H9 (cell line): ENCODE measurements at regions not wholly inside any gene's neighbourhood (a gene's known extent, or its start where the extent isn't known, plus 50 kb on each side); places are given as distances from the start of the nearest gene placed in this dataset.
"Not testable (repeated sequence)": the region's sequence is repeated elsewhere in the genome, so short reads cannot be mapped to it uniquely, and the experiment has no call there.

Experiments used
- DNase-seq: peaks from one replicate; pipeline ENCODE4 v3.0.0-alpha.2; 2017
- H2AFZ ChIP-seq: one replicate; pipeline ENCODE4 v1.6.1; 2013; ENCODE audit warnings: mild to moderate bottlenecking, low read length, control low read depth, moderate library complexity
- H2AK5ac ChIP-seq: 2 replicates; pipeline ENCODE4 v1.6.1; 2013; ENCODE audit warnings: low read length, control low read depth, mixed read lengths; ENCODE audit not compliant: insufficient read length
- H2BK120ac ChIP-seq: one replicate; pipeline ENCODE4 v1.6.1; 2013; ENCODE audit warnings: low read depth, mild to moderate bottlenecking, low read length, control low read depth, inconsistent platforms; ENCODE audit not compliant: poor library complexity, severe bottlenecking
- H2BK12ac ChIP-seq: 2 replicates; pipeline ENCODE4 v1.6.1; 2013; ENCODE audit warnings: low read length, control low read depth, mixed read lengths, low read depth; ENCODE audit not compliant: insufficient read length
- H2BK15ac ChIP-seq: 2 replicates; pipeline ENCODE4 v1.6.1; 2013; ENCODE audit warnings: low read depth, low read length, control low read depth
- H2BK20ac ChIP-seq: one replicate; pipeline ENCODE4 v1.6.1; 2013; ENCODE audit warnings: low read depth, mild to moderate bottlenecking, low read length, control low read depth, inconsistent platforms; ENCODE audit not compliant: poor library complexity, severe bottlenecking
- H2BK5ac ChIP-seq: 2 replicates; pipeline ENCODE4 v1.6.1; 2013; ENCODE audit warnings: low read length, control low read depth, mixed read lengths; ENCODE audit not compliant: insufficient read length
- H3K14ac ChIP-seq: 2 replicates; pipeline ENCODE4 v1.6.1; 2013; ENCODE audit warnings: low read length, control low read depth; ENCODE audit not compliant: insufficient read depth
- H3K18ac ChIP-seq: 2 replicates; pipeline ENCODE4 v1.6.1; 2013; ENCODE audit warnings: low read depth, mild to moderate bottlenecking, mixed read lengths, low read length, control low read depth; ENCODE audit not compliant: insufficient read length
- H3K23ac ChIP-seq: 2 replicates; pipeline ENCODE4 v1.6.1; 2013; ENCODE audit warnings: low read length, control low read depth, mixed read lengths, low read depth; ENCODE audit not compliant: insufficient read length
- H3K23me2 ChIP-seq: 2 replicates; pipeline ENCODE4 v1.6.1; 2013; ENCODE audit warnings: low read depth, mild to moderate bottlenecking, mixed read lengths, low read length, control low read depth; ENCODE audit not compliant: insufficient read length, poor library complexity, severe bottlenecking
- H3K27ac ChIP-seq: 2 replicates; pipeline ENCODE4 v1.5.1; 2013; ENCODE audit warnings: low read length, control low read depth, mixed read lengths, low read depth; ENCODE audit not compliant: insufficient read length
- H3K27me3 ChIP-seq: 2 replicates; pipeline ENCODE4 v1.6.1; 2013; ENCODE audit warnings: low read length, control low read depth, inconsistent platforms; ENCODE audit not compliant: insufficient read depth
- H3K4ac ChIP-seq: 2 replicates; pipeline ENCODE4 v1.6.1; 2013; ENCODE audit warnings: low read depth, mild to moderate bottlenecking, control low read depth, inconsistent platforms, low read length, moderate library complexity
- H3K4me1 ChIP-seq: 2 replicates; pipeline ENCODE4 v1.6.1; 2013; ENCODE audit warnings: low read length, control low read depth, inconsistent platforms; ENCODE audit not compliant: insufficient read depth
- H3K4me2 ChIP-seq: 2 replicates; pipeline ENCODE4 v1.6.1; 2013; ENCODE audit warnings: low read length, control low read depth, mixed read lengths; ENCODE audit not compliant: insufficient read length, insufficient read depth
- H3K56ac ChIP-seq: 2 replicates; pipeline ENCODE4 v1.6.1; 2013; ENCODE audit warnings: low read depth, mild to moderate bottlenecking, mixed read lengths, low read length, control low read depth; ENCODE audit not compliant: insufficient read length
- H3K79me1 ChIP-seq: 2 replicates; pipeline ENCODE4 v1.6.1; 2013; ENCODE audit warnings: low read depth, mild to moderate bottlenecking, moderate library complexity, low read length, control low read depth, inconsistent platforms; ENCODE audit not compliant: insufficient read depth, poor library complexity, severe bottlenecking
- H3K79me2 ChIP-seq: 2 replicates; pipeline ENCODE4 v1.6.1; 2013; ENCODE audit warnings: low read length, control low read depth, inconsistent platforms; ENCODE audit not compliant: insufficient read depth
- H3K9ac ChIP-seq: 2 replicates; pipeline ENCODE4 v1.6.1; 2013; ENCODE audit warnings: low read length, control low read depth, mixed read lengths; ENCODE audit not compliant: insufficient read length; ENCODE audit errors: extremely low read depth
- H3K9me3 ChIP-seq: one replicate; pipeline ENCODE4 v1.6.1; 2013; ENCODE audit warnings: low read depth, low read length, inconsistent platforms; ENCODE audit not compliant: control insufficient read depth
- H3T11ph ChIP-seq: one replicate; pipeline ENCODE4 v1.6.1; 2013; ENCODE audit warnings: mild to moderate bottlenecking, low read length, control low read depth, inconsistent platforms
- H4K20me1 ChIP-seq: one replicate; pipeline ENCODE4 v1.6.1; 2013; ENCODE audit not compliant: control insufficient read depth, insufficient read length, insufficient read depth
- H4K5ac ChIP-seq: 2 replicates; pipeline ENCODE4 v1.6.1; 2013; ENCODE audit warnings: low read depth, mild to moderate bottlenecking, mixed read lengths, low read length, control low read depth; ENCODE audit not compliant: insufficient read length
- H4K8ac ChIP-seq: replicated peaks from 2 replicates; pipeline ENCODE4 v1.6.1; 2013; ENCODE audit warnings: low read length, control low read depth, mixed read lengths, low read depth; ENCODE audit not compliant: insufficient read length
- H4K91ac ChIP-seq: 2 replicates; pipeline ENCODE4 v1.6.1; 2013; ENCODE audit warnings: low read depth, mild to moderate bottlenecking, moderate library complexity, mixed read lengths, low read length, control low read depth; ENCODE audit not compliant: insufficient read length
- H3K27ac Mint-ChIP-seq, 3 experiments: 2 replicates in 2 of 3; 3 replicates in 1 of 3; pipeline ENCODE4 v1.8.0; 2020 to 2021; ENCODE audit warnings: mixed read lengths in 3 of 3, mild to moderate bottlenecking in 1 of 3, moderate library complexity in 1 of 3
- H3K27me3 Mint-ChIP-seq: 2 replicates; pipeline ENCODE4 v1.8.0; 2021; ENCODE audit warnings: low read depth, mild to moderate bottlenecking, moderate library complexity, mixed read lengths
- H3K36me3 Mint-ChIP-seq, 3 experiments: 2 replicates in 2 of 3; 3 replicates in 1 of 3; pipeline ENCODE4 v1.8.0; 2020 to 2021; ENCODE audit warnings: low read depth in 3 of 3, mixed read lengths in 3 of 3; ENCODE audit not compliant: insufficient read depth in 1 of 3
- H3K4me1 Mint-ChIP-seq, 2 experiments: 2 replicates each; pipeline ENCODE4 v1.8.0; 2020; ENCODE audit warnings: mixed read lengths in 2 of 2
- H3K4me3 Mint-ChIP-seq, 2 experiments: 2 replicates in 1 of 2; 3 replicates in 1 of 2; pipeline ENCODE4 v1.8.0; 2020 to 2021; ENCODE audit warnings: mild to moderate bottlenecking in 2 of 2, mixed read lengths in 2 of 2, moderate library complexity in 1 of 2
- H3K9me3 Mint-ChIP-seq, 2 experiments: 2 replicates in 1 of 2; 3 replicates in 1 of 2; pipeline ENCODE4 v1.8.0; 2020; ENCODE audit warnings: mild to moderate bottlenecking in 2 of 2, mixed read lengths in 2 of 2, moderate library complexity in 1 of 2
- CTCF ChIP-seq: fragments of 200-600 bp; sonication (generic); conservative IDR thresholded peaks from 3 replicates; pipeline ENCODE4 v1.8.0; 2021; ENCODE audit warnings: antibody characterized with exemption, mild to moderate bottlenecking
- WGBS: extraction: QIAGEN DNeasy Blood & Tissue Kit; methylation state at CpG from one replicate; pipeline ENCODE4 v1.1.7; 2013; ENCODE audit warnings: missing lambda C conversion rate, low lambda C conversion rate, mixed read lengths; ENCODE audit not compliant: insufficient read length; ENCODE audit errors: extremely low coverage; 5-methylcytosine and 5-hydroxymethylcytosine counted together

DNA sequence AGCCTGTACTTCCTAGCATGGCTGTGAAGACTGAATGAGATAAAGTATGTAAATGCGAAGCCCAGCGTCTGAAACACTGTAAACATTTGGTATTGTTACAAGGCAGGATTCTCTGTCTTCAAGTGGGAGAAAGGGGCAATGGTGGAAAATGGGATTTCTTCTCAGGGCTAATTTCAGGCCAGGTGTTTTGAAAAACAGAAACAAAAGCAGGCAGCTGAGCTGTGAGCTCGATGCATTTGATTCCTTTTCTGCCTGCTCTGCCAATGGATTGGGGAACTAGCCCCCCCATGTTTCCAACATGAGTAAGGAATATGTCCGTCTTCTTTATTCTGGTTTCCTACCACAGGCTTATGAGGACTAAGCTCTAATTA is 732.1 kb upstream of the AUTS2 start:
- H3K36me3 Mint-ChIP-seq: peaks cover 0 to 4% (median 0%) of the 10 kb centered on the region in 3 experiments; a peak in 2 of 7 replicates
- no peaks in the 10 kb centered on the region for H3K79me1 ChIP-seq
- H3K4ac ChIP-seq: no peak overlapping the region
- no peak overlapping the region for H2AK5ac ChIP-seq
- H2AFZ ChIP-seq: no peak overlapping the region
- no peak overlapping the region for H4K5ac ChIP-seq
- H2BK5ac ChIP-seq: no peak overlapping the region
- H4K91ac ChIP-seq: no peak overlapping the region
- H3K14ac ChIP-seq: no peak overlapping the region
- H3K4me1 Mint-ChIP-seq: peaks cover 24 to 26% of the 10 kb centered on the region in 2 experiments
- H3K9me3 ChIP-seq: no peaks in the 10 kb centered on the region
- H2BK120ac ChIP-seq: no peak overlapping the region
- peaks cover 3% of the 10 kb centered on the region; the same call in 1 of the 2 replicates for H3K4me1 ChIP-seq
- H3K9me3 Mint-ChIP-seq: peaks cover 3 to 5% of the 10 kb centered on the region in 2 experiments; a peak in 4 of 5 replicates
- no peak overlapping the region for H3K23ac ChIP-seq
- no peak overlapping the region for H2BK20ac ChIP-seq
- H3K56ac ChIP-seq: no peak overlapping the region
- no peak overlapping the region for H3K9ac ChIP-seq
- no peak overlapping the region for H3K4me3 Mint-ChIP-seq
- no peak overlapping the region for H2BK12ac ChIP-seq
- H3K18ac ChIP-seq: peak overlapping the region; percentile 11
- no peak overlapping the region for H4K8ac ChIP-seq
- H3K23me2 ChIP-seq: no peaks in the 10 kb centered on the region
- no peak overlapping the region for H3K27ac ChIP-seq
- H2BK15ac ChIP-seq: no peak overlapping the region
- H3K27me3 ChIP-seq: no peaks in the 10 kb centered on the region
- no peak overlapping the region for H3K4me2 ChIP-seq
- H3K27ac Mint-ChIP-seq: peak overlapping the region in 2 of 3 experiments; percentile 46 to 90; a peak in 4 of 7 replicates
- no CpG with 5 or more reads among the region's 4 CpGs for WGBS
- DNase-seq: no peak
- TF ChIP-seq CTCF: no peak
- no peaks in the 10 kb centered on the region for H3K79me2 ChIP-seq
- peaks cover 7% of the 10 kb centered on the region; the same call in 1 of the 2 replicates for H3K27me3 Mint-ChIP-seq
- no peak overlapping the region for H3T11ph ChIP-seq
- H4K20me1 ChIP-seq: no peaks in the 10 kb centered on the region

DNA sequence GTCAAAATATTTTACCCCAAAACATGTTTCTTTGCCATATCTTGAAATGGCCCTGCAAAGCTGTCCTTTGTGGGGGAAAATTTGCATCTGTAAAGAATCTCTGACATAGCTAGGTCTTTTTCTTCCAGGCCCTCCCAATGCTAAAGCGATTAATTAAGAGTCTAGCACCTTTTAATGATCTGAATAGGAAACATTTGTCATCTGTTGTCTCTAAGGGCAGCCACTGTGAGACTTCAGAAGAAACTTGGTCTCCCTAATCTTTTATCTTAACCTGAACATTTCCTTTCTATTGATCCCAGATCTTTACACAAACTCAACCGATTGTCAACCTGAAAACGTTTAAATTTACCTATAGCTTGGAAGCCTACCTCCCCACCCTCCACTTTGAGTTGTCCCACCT is 731.6 kb upstream of the AUTS2 start:
- not testable (repeated sequence) for H3K4me3 Mint-ChIP-seq, H3K18ac ChIP-seq, H3K79me2 ChIP-seq, H3K56ac ChIP-seq, H3K9me3 ChIP-seq, H2BK20ac ChIP-seq, H4K8ac ChIP-seq, H4K20me1 ChIP-seq, H2AFZ ChIP-seq, H4K5ac ChIP-seq, H3K23me2 ChIP-seq, H3K4ac ChIP-seq, H2BK5ac ChIP-seq, H2BK12ac ChIP-seq, H3K27ac ChIP-seq, H4K91ac ChIP-seq, H2BK15ac ChIP-seq, H3K79me1 ChIP-seq, H3K36me3 Mint-ChIP-seq, H3T11ph ChIP-seq, DNase-seq, H3K9me3 Mint-ChIP-seq, H3K9ac ChIP-seq, H2BK120ac ChIP-seq, H3K27me3 ChIP-seq, H3K4me1 ChIP-seq, H3K23ac ChIP-seq, H3K4me2 ChIP-seq, H2AK5ac ChIP-seq, H3K14ac ChIP-seq
- WGBS: no CpG with 5 or more reads among the region's 3 CpGs
- Mint-ChIP-seq H3K27me3 (peaks cover 12% of the 10 kb centered on the region), H3K4me1 (peaks cover 24 to 26% of the 10 kb centered on the region in 2 experiments), H3K27ac (peak overlapping the region in 1 of 3 experiments; percentile 90; a peak in 2 of 7 replicates)
